H9 (cell line): ENCODE measurements at regions not wholly inside any gene's neighbourhood (a gene's known extent, or its start where the extent isn't known, plus 50 kb on each side); places are given as distances from the start of the nearest gene placed in this dataset.

ENCODE experiments used
- DNase-seq: peaks from one replicate; pipeline ENCODE4 v3.0.0-alpha.2; 2017
- H2AFZ ChIP-seq: one replicate; pipeline ENCODE4 v1.6.1; 2013; ENCODE audit warnings: mild to moderate bottlenecking, low read length, control low read depth, moderate library complexity
- H2AK5ac ChIP-seq: 2 replicates; pipeline ENCODE4 v1.6.1; 2013; ENCODE audit warnings: low read length, control low read depth, mixed read lengths; ENCODE audit not compliant: insufficient read length
- H2BK120ac ChIP-seq: one replicate; pipeline ENCODE4 v1.6.1; 2013; ENCODE audit warnings: low read depth, mild to moderate bottlenecking, low read length, control low read depth, inconsistent platforms; ENCODE audit not compliant: poor library complexity, severe bottlenecking
- H2BK12ac ChIP-seq: 2 replicates; pipeline ENCODE4 v1.6.1; 2013; ENCODE audit warnings: low read length, control low read depth, mixed read lengths, low read depth; ENCODE audit not compliant: insufficient read length
- H2BK15ac ChIP-seq: 2 replicates; pipeline ENCODE4 v1.6.1; 2013; ENCODE audit warnings: low read depth, low read length, control low read depth
- H2BK20ac ChIP-seq: one replicate; pipeline ENCODE4 v1.6.1; 2013; ENCODE audit warnings: low read depth, mild to moderate bottlenecking, low read length, control low read depth, inconsistent platforms; ENCODE audit not compliant: poor library complexity, severe bottlenecking
- H2BK5ac ChIP-seq: 2 replicates; pipeline ENCODE4 v1.6.1; 2013; ENCODE audit warnings: low read length, control low read depth, mixed read lengths; ENCODE audit not compliant: insufficient read length
- H3K14ac ChIP-seq: 2 replicates; pipeline ENCODE4 v1.6.1; 2013; ENCODE audit warnings: low read length, control low read depth; ENCODE audit not compliant: insufficient read depth
- H3K18ac ChIP-seq: 2 replicates; pipeline ENCODE4 v1.6.1; 2013; ENCODE audit warnings: low read depth, mild to moderate bottlenecking, mixed read lengths, low read length, control low read depth; ENCODE audit not compliant: insufficient read length
- H3K23ac ChIP-seq: 2 replicates; pipeline ENCODE4 v1.6.1; 2013; ENCODE audit warnings: low read length, control low read depth, mixed read lengths, low read depth; ENCODE audit not compliant: insufficient read length
- H3K23me2 ChIP-seq: 2 replicates; pipeline ENCODE4 v1.6.1; 2013; ENCODE audit warnings: low read depth, mild to moderate bottlenecking, mixed read lengths, low read length, control low read depth; ENCODE audit not compliant: insufficient read length, poor library complexity, severe bottlenecking
- H3K27ac ChIP-seq: 2 replicates; pipeline ENCODE4 v1.5.1; 2013; ENCODE audit warnings: low read length, control low read depth, mixed read lengths, low read depth; ENCODE audit not compliant: insufficient read length
- H3K27me3 ChIP-seq: 2 replicates; pipeline ENCODE4 v1.6.1; 2013; ENCODE audit warnings: low read length, control low read depth, inconsistent platforms; ENCODE audit not compliant: insufficient read depth
- H3K4ac ChIP-seq: 2 replicates; pipeline ENCODE4 v1.6.1; 2013; ENCODE audit warnings: low read depth, mild to moderate bottlenecking, control low read depth, inconsistent platforms, low read length, moderate library complexity
- H3K4me1 ChIP-seq: 2 replicates; pipeline ENCODE4 v1.6.1; 2013; ENCODE audit warnings: low read length, control low read depth, inconsistent platforms; ENCODE audit not compliant: insufficient read depth
- H3K4me2 ChIP-seq: 2 replicates; pipeline ENCODE4 v1.6.1; 2013; ENCODE audit warnings: low read length, control low read depth, mixed read lengths; ENCODE audit not compliant: insufficient read length, insufficient read depth
- H3K56ac ChIP-seq: 2 replicates; pipeline ENCODE4 v1.6.1; 2013; ENCODE audit warnings: low read depth, mild to moderate bottlenecking, mixed read lengths, low read length, control low read depth; ENCODE audit not compliant: insufficient read length
- H3K79me1 ChIP-seq: 2 replicates; pipeline ENCODE4 v1.6.1; 2013; ENCODE audit warnings: low read depth, mild to moderate bottlenecking, moderate library complexity, low read length, control low read depth, inconsistent platforms; ENCODE audit not compliant: insufficient read depth, poor library complexity, severe bottlenecking
- H3K79me2 ChIP-seq: 2 replicates; pipeline ENCODE4 v1.6.1; 2013; ENCODE audit warnings: low read length, control low read depth, inconsistent platforms; ENCODE audit not compliant: insufficient read depth
- H3K9ac ChIP-seq: 2 replicates; pipeline ENCODE4 v1.6.1; 2013; ENCODE audit warnings: low read length, control low read depth, mixed read lengths; ENCODE audit not compliant: insufficient read length; ENCODE audit errors: extremely low read depth
- H3K9me3 ChIP-seq: one replicate; pipeline ENCODE4 v1.6.1; 2013; ENCODE audit warnings: low read depth, low read length, inconsistent platforms; ENCODE audit not compliant: control insufficient read depth
- H3T11ph ChIP-seq: one replicate; pipeline ENCODE4 v1.6.1; 2013; ENCODE audit warnings: mild to moderate bottlenecking, low read length, control low read depth, inconsistent platforms
- H4K20me1 ChIP-seq: one replicate; pipeline ENCODE4 v1.6.1; 2013; ENCODE audit not compliant: control insufficient read depth, insufficient read length, insufficient read depth
- H4K5ac ChIP-seq: 2 replicates; pipeline ENCODE4 v1.6.1; 2013; ENCODE audit warnings: low read depth, mild to moderate bottlenecking, mixed read lengths, low read length, control low read depth; ENCODE audit not compliant: insufficient read length
- H4K8ac ChIP-seq: replicated peaks from 2 replicates; pipeline ENCODE4 v1.6.1; 2013; ENCODE audit warnings: low read length, control low read depth, mixed read lengths, low read depth; ENCODE audit not compliant: insufficient read length
- H4K91ac ChIP-seq: 2 replicates; pipeline ENCODE4 v1.6.1; 2013; ENCODE audit warnings: low read depth, mild to moderate bottlenecking, moderate library complexity, mixed read lengths, low read length, control low read depth; ENCODE audit not compliant: insufficient read length
- H3K27ac Mint-ChIP-seq, 3 experiments: 2 replicates in 2 of 3; 3 replicates in 1 of 3; pipeline ENCODE4 v1.8.0; 2020 to 2021; ENCODE audit warnings: mixed read lengths in 3 of 3, mild to moderate bottlenecking in 1 of 3, moderate library complexity in 1 of 3
- H3K27me3 Mint-ChIP-seq: 2 replicates; pipeline ENCODE4 v1.8.0; 2021; ENCODE audit warnings: low read depth, mild to moderate bottlenecking, moderate library complexity, mixed read lengths
- H3K36me3 Mint-ChIP-seq, 3 experiments: 2 replicates in 2 of 3; 3 replicates in 1 of 3; pipeline ENCODE4 v1.8.0; 2020 to 2021; ENCODE audit warnings: low read depth in 3 of 3, mixed read lengths in 3 of 3; ENCODE audit not compliant: insufficient read depth in 1 of 3
- H3K4me1 Mint-ChIP-seq, 2 experiments: 2 replicates each; pipeline ENCODE4 v1.8.0; 2020; ENCODE audit warnings: mixed read lengths in 2 of 2
- H3K4me3 Mint-ChIP-seq, 2 experiments: 2 replicates in 1 of 2; 3 replicates in 1 of 2; pipeline ENCODE4 v1.8.0; 2020 to 2021; ENCODE audit warnings: mild to moderate bottlenecking in 2 of 2, mixed read lengths in 2 of 2, moderate library complexity in 1 of 2
- H3K9me3 Mint-ChIP-seq, 2 experiments: 2 replicates in 1 of 2; 3 replicates in 1 of 2; pipeline ENCODE4 v1.8.0; 2020; ENCODE audit warnings: mild to moderate bottlenecking in 2 of 2, mixed read lengths in 2 of 2, moderate library complexity in 1 of 2
- CTCF ChIP-seq: fragments of 200-600 bp; sonication (generic); conservative IDR thresholded peaks from 3 replicates; pipeline ENCODE4 v1.8.0; 2021; ENCODE audit warnings: antibody characterized with exemption, mild to moderate bottlenecking
- WGBS: extraction: QIAGEN DNeasy Blood & Tissue Kit; methylation state at CpG from one replicate; pipeline ENCODE4 v1.1.7; 2013; ENCODE audit warnings: missing lambda C conversion rate, low lambda C conversion rate, mixed read lengths; ENCODE audit not compliant: insufficient read length; ENCODE audit errors: extremely low coverage; 5-methylcytosine and 5-hydroxymethylcytosine counted together

DNA sequence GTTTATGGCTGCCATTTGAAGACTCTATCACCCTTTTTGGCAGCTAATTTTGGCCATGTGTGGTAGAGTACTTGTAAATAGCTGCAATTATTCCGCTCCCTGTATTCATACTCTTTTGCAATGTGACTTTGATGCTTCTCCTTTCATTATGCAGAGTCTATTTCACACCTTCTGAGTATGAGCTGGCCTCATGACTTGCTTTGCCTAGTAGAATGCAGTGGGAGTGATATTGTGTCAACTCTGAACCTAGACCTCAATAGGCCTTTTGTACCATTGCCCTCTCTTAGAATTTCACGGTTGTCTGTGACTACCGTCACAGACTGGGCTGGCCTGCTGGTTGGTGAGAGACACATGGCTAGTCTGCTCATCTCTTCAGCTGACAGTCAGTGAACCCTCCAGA is 118.8 kb downstream of the DDIT4L start:
- Histone ChIP-seq H3K27ac (no peak overlapping the region), H3K4me2 (no peak overlapping the region), H3K79me1 (no peaks in the 10 kb centered on the region), H3T11ph (no peak overlapping the region), H3K14ac (no peak overlapping the region), H4K91ac (no peak overlapping the region), H2AK5ac (no peak overlapping the region), H3K4me1 (no peaks in the 10 kb centered on the region), H3K23me2 (no peaks in the 10 kb centered on the region), H3K18ac (no peak overlapping the region), H3K56ac (no peak overlapping the region), H3K4ac (no peak overlapping the region), H4K8ac (no peak overlapping the region), H2AFZ (no peak overlapping the region), H3K23ac (no peak overlapping the region), H2BK12ac (no peak overlapping the region), H3K79me2 (peaks cover 3% of the 10 kb centered on the region; the same call in 1 of the 2 replicates), H4K5ac (no peak overlapping the region), H4K20me1 (no peaks in the 10 kb centered on the region), H2BK20ac (no peak overlapping the region), H3K27me3 (no peaks in the 10 kb centered on the region), H3K9ac (no peak overlapping the region), H2BK120ac (no peak overlapping the region), H3K9me3 (no peaks in the 10 kb centered on the region), H2BK5ac (no peak overlapping the region), H2BK15ac (no peak overlapping the region)
- WGBS: no CpG with 5 or more reads among the region's 3 CpGs
- no peak for DNase-seq
- H3K4me1 Mint-ChIP-seq: peaks cover 5 to 6% of the 10 kb centered on the region in 2 experiments; a peak in 3 of 4 replicates
- no peak overlapping the region for H3K4me3 Mint-ChIP-seq
- no peaks in the 10 kb centered on the region for H3K27me3 Mint-ChIP-seq
- no peaks in the 10 kb centered on the region; a peak in 1 of 7 replicates for H3K36me3 Mint-ChIP-seq
- no peak for TF ChIP-seq CTCF
- no peak overlapping the region for H3K27ac Mint-ChIP-seq
- H3K9me3 Mint-ChIP-seq: 0 out of 5 replicates have a peak, but pooled peaks cover 0 to 2% of the 10 kb centered on the region in 2 experiments
